ENCODE measurements at regions not wholly inside any gene's neighbourhood (a gene's known extent, or its start where the extent isn't known, plus 50 kb on each side); places are given as distances from the start of the nearest gene placed in this dataset.

DNA sequence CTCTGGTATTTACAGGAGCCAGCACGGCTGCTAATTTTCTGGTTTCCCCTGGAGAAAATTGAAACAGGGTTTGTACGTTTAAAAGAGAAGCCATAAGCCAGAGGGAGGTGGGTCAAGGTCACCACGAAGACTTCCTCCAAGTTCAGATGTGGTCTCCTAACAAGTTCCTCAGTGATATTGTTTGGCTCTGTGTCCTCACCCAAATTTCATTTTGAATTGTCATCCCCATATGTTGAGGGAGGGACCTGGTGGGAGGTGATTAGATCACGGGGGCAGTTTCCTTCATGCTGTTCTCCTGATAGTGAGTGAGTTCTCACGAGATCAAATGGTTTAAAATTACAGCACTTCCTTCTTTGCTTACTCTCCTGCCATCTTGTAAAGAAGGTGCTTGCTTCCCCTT, 295.4 kb upstream of the DAB1 start:
- Mint-ChIP-seq H3K27me3 (ENCODE audit: low read depth) (peaks cover 2% of the 10 kb centered on the region), H3K9me3 (ENCODE audit: low read depth) (no peaks in the 10 kb centered on the region)

DNA sequence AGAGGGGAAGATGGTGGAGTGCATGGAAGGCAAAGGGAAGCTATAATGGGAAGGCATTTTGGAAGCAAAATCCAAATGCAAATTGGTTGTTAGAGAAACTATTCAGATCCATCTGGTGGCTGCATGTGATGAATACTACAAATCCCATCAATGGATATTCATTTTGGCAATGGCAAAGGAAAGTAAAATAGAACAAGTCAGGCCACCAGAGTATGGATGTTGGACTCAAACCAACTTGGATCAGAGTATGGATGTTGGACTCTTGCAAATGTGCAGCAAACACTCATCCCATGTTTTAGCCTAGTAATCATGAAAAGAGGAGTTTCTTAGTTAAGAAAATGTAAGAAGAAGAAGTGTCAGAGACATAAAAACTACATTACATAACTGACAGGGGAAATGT, 289.6 kb upstream of the DAB1 start:
- no peak for DNase-seq (ENCODE audit: low spot score)
- no peak overlapping the region for H3K4me3 Mint-ChIP-seq (ENCODE audit: unreplicated experiment)
- no peaks in the 10 kb centered on the region for H3K36me3 Mint-ChIP-seq (ENCODE audit: low read depth)
- TF ChIP-seq, protein P1, sequence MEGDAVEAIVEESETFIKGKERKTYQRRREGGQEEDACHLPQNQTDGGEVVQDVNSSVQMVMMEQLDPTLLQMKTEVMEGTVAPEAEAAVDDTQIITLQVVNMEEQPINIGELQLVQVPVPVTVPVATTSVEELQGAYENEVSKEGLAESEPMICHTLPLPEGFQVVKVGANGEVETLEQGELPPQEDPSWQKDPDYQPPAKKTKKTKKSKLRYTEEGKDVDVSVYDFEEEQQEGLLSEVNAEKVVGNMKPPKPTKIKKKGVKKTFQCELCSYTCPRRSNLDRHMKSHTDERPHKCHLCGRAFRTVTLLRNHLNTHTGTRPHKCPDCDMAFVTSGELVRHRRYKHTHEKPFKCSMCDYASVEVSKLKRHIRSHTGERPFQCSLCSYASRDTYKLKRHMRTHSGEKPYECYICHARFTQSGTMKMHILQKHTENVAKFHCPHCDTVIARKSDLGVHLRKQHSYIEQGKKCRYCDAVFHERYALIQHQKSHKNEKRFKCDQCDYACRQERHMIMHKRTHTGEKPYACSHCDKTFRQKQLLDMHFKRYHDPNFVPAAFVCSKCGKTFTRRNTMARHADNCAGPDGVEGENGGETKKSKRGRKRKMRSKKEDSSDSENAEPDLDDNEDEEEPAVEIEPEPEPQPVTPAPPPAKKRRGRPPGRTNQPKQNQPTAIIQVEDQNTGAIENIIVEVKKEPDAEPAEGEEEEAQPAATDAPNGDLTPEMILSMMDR (IDR thresholded peaks at IDR 0.05) = no peak
- no peak overlapping the region for H3K27ac Mint-ChIP-seq (ENCODE audit: unreplicated experiment)
- no peaks in the 10 kb centered on the region for H3K4me1 Mint-ChIP-seq (ENCODE audit: low read depth)
- peaks cover 3% of the 10 kb centered on the region for H3K9me3 Mint-ChIP-seq (ENCODE audit: low read depth)
- H3K27me3 Mint-ChIP-seq (ENCODE audit: low read depth) = no peaks in the 10 kb centered on the region

More for the DNA sequence above, 295.4 kb upstream of the DAB1 start:
- H3K4me1 Mint-ChIP-seq (ENCODE audit: low read depth) = no peaks in the 10 kb centered on the region
- no peaks in the 10 kb centered on the region for H3K36me3 Mint-ChIP-seq (ENCODE audit: low read depth)
- no peak for DNase-seq (ENCODE audit: low spot score)
- TF ChIP-seq, protein P1 (IDR thresholded peaks at IDR 0.05) = no peak
- no peak overlapping the region for H3K27ac Mint-ChIP-seq (ENCODE audit: unreplicated experiment)
- no peak overlapping the region for H3K4me3 Mint-ChIP-seq (ENCODE audit: unreplicated experiment)

DNA sequence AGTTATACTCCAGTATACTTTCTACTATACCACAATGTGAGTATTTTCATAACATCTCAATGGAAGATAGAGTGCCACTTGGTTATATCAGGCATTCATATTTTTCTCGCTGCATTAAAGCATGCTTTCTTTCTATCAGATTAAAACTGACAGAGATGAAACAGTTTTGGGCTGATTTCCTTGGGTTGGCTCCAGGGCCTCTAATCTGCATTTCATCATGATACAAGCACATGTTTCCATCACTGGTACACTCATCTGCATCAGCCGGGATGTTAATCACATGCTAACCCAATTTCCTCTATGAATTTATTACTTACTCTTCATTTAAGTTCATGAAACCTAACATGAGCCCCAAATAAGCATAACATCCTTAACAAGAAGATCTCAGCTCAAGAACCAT, 289.0 kb upstream of the DAB1 start:
- peaks cover 3% of the 10 kb centered on the region for H3K9me3 Mint-ChIP-seq (ENCODE audit: low read depth)
- no peak for DNase-seq (ENCODE audit: low spot score)
- no peak overlapping the region for H3K4me3 Mint-ChIP-seq (ENCODE audit: unreplicated experiment)
- no peaks in the 10 kb centered on the region for H3K4me1 Mint-ChIP-seq (ENCODE audit: low read depth)
- TF ChIP-seq, protein P1 (IDR thresholded peaks at IDR 0.05) = no peak
- H3K36me3 Mint-ChIP-seq (ENCODE audit: low read depth) = no peaks in the 10 kb centered on the region
- H3K27ac Mint-ChIP-seq (ENCODE audit: unreplicated experiment) = no peak overlapping the region
- H3K27me3 Mint-ChIP-seq (ENCODE audit: low read depth) = no peaks in the 10 kb centered on the region

DNA sequence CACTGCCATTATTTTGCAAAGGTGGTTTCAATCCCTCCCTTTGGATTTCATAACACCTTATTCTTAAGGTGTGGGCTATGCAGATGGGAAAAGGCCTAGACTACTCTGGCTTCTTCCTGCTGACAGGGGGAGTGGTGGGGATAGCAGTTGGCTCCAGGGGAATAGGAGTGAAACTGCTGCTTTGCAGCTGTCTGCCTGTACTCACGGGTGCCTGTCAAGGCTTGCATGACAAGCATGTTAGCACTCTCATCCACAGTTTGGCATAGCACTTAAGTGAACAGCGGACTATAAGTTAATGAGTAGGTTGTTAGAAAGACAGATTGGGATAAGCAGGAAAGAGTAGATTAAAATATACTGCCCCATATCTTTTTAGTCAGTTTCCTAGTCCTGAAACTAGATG, 287.5 kb upstream of the DAB1 start:
- Mint-ChIP-seq H3K36me3 (ENCODE audit: low read depth) (no peaks in the 10 kb centered on the region), H3K4me3 (ENCODE audit: unreplicated experiment) (no peak overlapping the region), H3K4me1 (ENCODE audit: low read depth) (no peaks in the 10 kb centered on the region), H3K27ac (ENCODE audit: unreplicated experiment) (no peak overlapping the region), H3K9me3 (ENCODE audit: low read depth) (peaks cover 3% of the 10 kb centered on the region), H3K27me3 (ENCODE audit: low read depth) (peaks cover 2% of the 10 kb centered on the region)
- TF ChIP-seq, protein P1 (IDR thresholded peaks at IDR 0.05) = no peak
- no peak for DNase-seq (ENCODE audit: low spot score)

DNA sequence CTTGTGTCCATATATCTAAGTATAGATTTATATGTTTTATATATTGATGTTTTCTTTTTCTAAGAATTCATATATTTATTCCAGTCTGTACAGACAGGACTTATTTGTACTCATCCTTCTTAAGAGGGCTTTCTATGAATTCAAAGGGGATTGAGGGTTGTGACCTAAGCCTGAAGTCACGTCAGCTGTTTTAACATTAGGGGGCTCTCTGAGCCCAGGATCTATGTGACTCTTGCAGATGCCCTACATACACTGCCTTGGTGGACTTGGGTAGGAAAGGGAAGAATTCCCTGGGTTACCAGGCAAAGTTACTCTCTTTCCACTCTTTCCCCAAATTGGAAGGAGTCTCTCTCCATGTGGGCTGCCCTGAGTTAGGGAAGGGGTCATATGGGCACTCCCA, 283.8 kb upstream of the DAB1 start:
- Mint-ChIP-seq H3K36me3 (ENCODE audit: low read depth) (no peaks in the 10 kb centered on the region), H3K27me3 (ENCODE audit: low read depth) (peaks cover 6% of the 10 kb centered on the region), H3K9me3 (ENCODE audit: low read depth) (peaks cover 3% of the 10 kb centered on the region), H3K27ac (ENCODE audit: unreplicated experiment) (no peak overlapping the region), H3K4me3 (ENCODE audit: unreplicated experiment) (no peak overlapping the region), H3K4me1 (ENCODE audit: low read depth) (no peaks in the 10 kb centered on the region)
- TF ChIP-seq, protein P1 (IDR thresholded peaks at IDR 0.05) = no peak
- no peak for DNase-seq (ENCODE audit: low spot score)

Measured in chondrocyte (in vitro differentiated cells).